Spleen (tissue), 11 donors: ENCODE measurements at regions not wholly inside any gene's neighbourhood (a gene's known extent, or its start where the extent isn't known, plus 50 kb on each side); places are given as distances from the start of the nearest gene placed in this dataset.

Source experiments
- DNase-seq: peaks from one replicate; pipeline ENCODE4 v3.0.0-alpha.2; 2020
- H3K27ac ChIP-seq, 8 donors: fragments of 200-600 bp; sonication (generic) in 7 of 8; 1 replicate in 4 of 8; 2 replicates in 4 of 8; pipeline versions ENCODE4 v1.5.0 to v1.8.0; 2016 to 2021; ENCODE audit warnings: inconsistent platforms in 4 of 8, mild to moderate bottlenecking in 4 of 8, moderate library complexity in 1 of 8
- H3K27me3 ChIP-seq, 7 donors: fragments of 200-600 bp; sonication (generic) in 6 of 7; replicated peaks in 1 of 7; 1 replicate in 4 of 7; 2 replicates in 3 of 7; pipeline versions ENCODE4 v1.5.0 to v1.8.0; 2016 to 2021; ENCODE audit warnings: inconsistent platforms in 3 of 7, mild to moderate bottlenecking in 1 of 7
- H3K36me3 ChIP-seq, 6 donors: fragments of 200-600 bp; sonication (generic) in 5 of 6; 1 replicate in 4 of 6; 2 replicates in 2 of 6; pipeline versions ENCODE4 v1.5.0 to v1.8.0; 2016 to 2021; ENCODE audit warnings: inconsistent platforms in 2 of 6
- H3K4me1 ChIP-seq, 6 donors: fragments of 200-600 bp; sonication (generic) in 5 of 6; 1 replicate in 3 of 6; 2 replicates in 3 of 6; pipeline versions ENCODE4 v1.5.0 to v1.8.0; 2016 to 2021; ENCODE audit warnings: inconsistent platforms in 3 of 6
- H3K4me3 ChIP-seq, 8 donors: fragments of 200-600 bp; sonication (generic) in 7 of 8; 1 replicate in 4 of 8; 2 replicates in 4 of 8; pipeline versions ENCODE4 v1.5.0 to v1.8.0; 2016 to 2021; ENCODE audit warnings: inconsistent platforms in 4 of 8, mild to moderate bottlenecking in 4 of 8, moderate library complexity in 2 of 8
- H3K9me3 ChIP-seq, 8 donors: fragments of 200-600 bp; sonication (generic) in 7 of 8; 1 replicate in 4 of 8; 2 replicates in 4 of 8; pipeline versions ENCODE4 v1.5.0 to v1.8.0; 2016 to 2021; ENCODE audit warnings: inconsistent platforms in 4 of 8
- POLR2A ChIP-seq, 3 donors: fragments of 450-650 bp; IDR thresholded peaks; one replicate each; pipeline ENCODE4 v1.5.1; 2017; ENCODE audit warnings: antibody characterized with exemption in 3 of 3, mild to moderate bottlenecking in 1 of 3
- POLR2AphosphoS5 ChIP-seq, 3 donors: sonication (generic); formaldehyde crosslinking; IDR thresholded peaks; one replicate each; pipeline ENCODE4 v1.5.1; 2017; ENCODE audit warnings: antibody characterized with exemption in 3 of 3
- WGBS, 5 donors: extraction: QIAGEN DNeasy Blood & Tissue Kit in 3 of 5; methylation state at CpG; one replicate each; pipeline versions ENCODE4 v1.1.5 to v1.1.7; 2013 to 2018; 5-methylcytosine and 5-hydroxymethylcytosine counted together
- intact Hi-C: fragments of 100-400 bp; cut with DNase I; formaldehyde crosslinking; loops from one replicate; pipeline ENCODE4 v1.15.0; 2023; ENCODE audit warnings: low total_unique reads
- TF ChIP-seq, protein P1 (sequence below), 11 experiments: fragments of 200-600 bp in 7 of 11; fragments of 450-650 bp in 4 of 11; sonication (generic) in 4 of 11; IDR thresholded peaks in 8 of 11; conservative IDR thresholded peaks in 3 of 11; 1 replicate in 7 of 11; 2 replicates in 4 of 11; pipeline versions ENCODE4 v1.4.0 to v1.8.0; 2016 to 2021; ENCODE audit warnings: antibody characterized with exemption in 11 of 11, inconsistent platforms in 4 of 11, mild to moderate bottlenecking in 1 of 11
- donor health status: healthy with polysubstance abuse.
- donor health status: DM: no; HTN: no; CAD: no; lungs with moderate emphysema.
- donor health status: DM: no; HTN: no; CAD: no.
- donor health status: Bipolar disorder and iron deficiency.
- donor health status: healthy.
- donor health status: DM: no; HTN: no; CAD: no.
- donor health status: DM: yes; HTN: yes; CAD: no.

- Histone ChIP-seq H3K36me3 (no peaks in the 10 kb centered on the region), H3K4me3 (no peak overlapping the region), H3K9me3 (no peaks in the 10 kb centered on the region), H3K27ac (no peak overlapping the region), H3K4me1 (no peaks in the 10 kb centered on the region), H3K27me3 (no peaks in the 10 kb centered on the region)
- DNase-seq, result no peak
- intact Hi-C loops, result no loop called here
- TF ChIP-seq, protein P1, sequence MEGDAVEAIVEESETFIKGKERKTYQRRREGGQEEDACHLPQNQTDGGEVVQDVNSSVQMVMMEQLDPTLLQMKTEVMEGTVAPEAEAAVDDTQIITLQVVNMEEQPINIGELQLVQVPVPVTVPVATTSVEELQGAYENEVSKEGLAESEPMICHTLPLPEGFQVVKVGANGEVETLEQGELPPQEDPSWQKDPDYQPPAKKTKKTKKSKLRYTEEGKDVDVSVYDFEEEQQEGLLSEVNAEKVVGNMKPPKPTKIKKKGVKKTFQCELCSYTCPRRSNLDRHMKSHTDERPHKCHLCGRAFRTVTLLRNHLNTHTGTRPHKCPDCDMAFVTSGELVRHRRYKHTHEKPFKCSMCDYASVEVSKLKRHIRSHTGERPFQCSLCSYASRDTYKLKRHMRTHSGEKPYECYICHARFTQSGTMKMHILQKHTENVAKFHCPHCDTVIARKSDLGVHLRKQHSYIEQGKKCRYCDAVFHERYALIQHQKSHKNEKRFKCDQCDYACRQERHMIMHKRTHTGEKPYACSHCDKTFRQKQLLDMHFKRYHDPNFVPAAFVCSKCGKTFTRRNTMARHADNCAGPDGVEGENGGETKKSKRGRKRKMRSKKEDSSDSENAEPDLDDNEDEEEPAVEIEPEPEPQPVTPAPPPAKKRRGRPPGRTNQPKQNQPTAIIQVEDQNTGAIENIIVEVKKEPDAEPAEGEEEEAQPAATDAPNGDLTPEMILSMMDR (IDR thresholded peaks at IDR 0.05 in 8 of 11, conservative IDR thresholded peaks at IDR 0.05 in 3 of 11), result no peak
- no peak for TF ChIP-seq POLR2A (IDR thresholded peaks at IDR 0.05)
- TF ChIP-seq POLR2AphosphoS5 (IDR thresholded peaks at IDR 0.05), result no peak
- 80 to 90% (median 83%) methylated on average over 2 of the region's 2 CpGs for WGBS, 5 donors
Observed at GRCh38 chr6:102571236-102571908, 1177.9 kb downstream of the GRIK2 start.

- no peaks in the 10 kb centered on the region for H3K27me3 ChIP-seq
- H3K36me3 ChIP-seq, result no peaks in the 10 kb centered on the region
- H3K9me3 ChIP-seq, result no peaks in the 10 kb centered on the region
- 53 to 73% (median 66%) methylated on average over 1 of the region's 1 CpG for WGBS, 5 donors
- TF ChIP-seq POLR2AphosphoS5 (IDR thresholded peaks at IDR 0.05) (no peak), POLR2A (IDR thresholded peaks at IDR 0.05) (no peak)
- TF ChIP-seq, protein P1 (IDR thresholded peaks at IDR 0.05 in 8 of 11, conservative IDR thresholded peaks at IDR 0.05 in 3 of 11), result no peak
- H3K4me3 ChIP-seq, result no peak overlapping the region
- DNase-seq, result no peak
- intact Hi-C loops, result no loop called here
- no peaks in the 10 kb centered on the region for H3K4me1 ChIP-seq
- H3K27ac ChIP-seq, result no peak overlapping the region
Observed at GRCh38 chr6:102562713-102563112, 1169.2 kb downstream of the GRIK2 start.

- Histone ChIP-seq H3K4me1 (no peaks in the 10 kb centered on the region), H3K27me3 (no peaks in the 10 kb centered on the region), H3K4me3 (no peak overlapping the region), H3K36me3 (no peaks in the 10 kb centered on the region), H3K27ac (no peak overlapping the region), H3K9me3 (peaks cover 0 to 7% (median 0%) of the 10 kb centered on the region in 8 donors)
- DNase-seq, result no peak
- TF ChIP-seq, protein P1 (IDR thresholded peaks at IDR 0.05 in 8 of 11, conservative IDR thresholded peaks at IDR 0.05 in 3 of 11), result no peak
- TF ChIP-seq POLR2A (IDR thresholded peaks at IDR 0.05) (no peak), POLR2AphosphoS5 (IDR thresholded peaks at IDR 0.05) (no peak)
- intact Hi-C loops, result no loop called here
Observed at GRCh38 chr6:102553214-102553613, 1159.7 kb downstream of the GRIK2 start.

DNA sequence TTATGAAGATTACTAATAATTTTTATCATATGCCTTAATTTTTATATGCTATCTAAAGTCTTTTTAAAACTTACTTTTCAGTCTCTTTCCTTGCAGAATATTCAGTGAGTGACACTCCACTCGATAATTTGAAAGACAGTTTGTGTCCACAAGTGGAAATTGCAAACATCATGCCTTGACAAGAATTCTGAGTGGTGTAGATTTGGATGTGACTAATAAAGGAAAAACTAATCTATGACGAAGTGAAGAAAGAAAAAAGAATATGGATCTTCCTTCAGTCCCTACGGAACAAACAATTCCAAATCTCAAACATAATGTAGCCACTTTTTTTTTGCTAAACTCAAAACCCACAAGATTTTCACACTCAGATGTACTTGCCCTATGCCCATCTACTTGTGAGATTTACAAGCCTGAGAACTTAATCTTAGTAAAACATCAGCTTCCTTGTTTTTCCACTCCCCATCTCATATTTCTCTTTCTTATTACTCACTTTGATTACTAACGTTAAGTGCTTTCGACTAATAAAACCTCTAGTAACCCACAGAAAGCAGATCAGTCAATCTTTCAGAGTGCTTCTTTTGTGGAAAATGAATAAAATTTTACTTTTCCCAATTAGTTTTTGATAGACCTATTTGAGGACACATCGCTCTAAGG is 1155.8 kb downstream of the GRIK2 start:
- no peak for DNase-seq
- no peak overlapping the region for H3K4me3 ChIP-seq
- TF ChIP-seq, protein P1 (IDR thresholded peaks at IDR 0.05 in 8 of 11, conservative IDR thresholded peaks at IDR 0.05 in 3 of 11), result no peak
- TF ChIP-seq POLR2A (IDR thresholded peaks at IDR 0.05) (no peak), POLR2AphosphoS5 (IDR thresholded peaks at IDR 0.05) (no peak)
- intact Hi-C loops, result no loop called here
- H3K27me3 ChIP-seq, result no peaks in the 10 kb centered on the region
- 61 to 68% (median 62%) methylated on average over 6 of the region's 6 CpGs for WGBS, 5 donors
- H3K36me3 ChIP-seq, result no peaks in the 10 kb centered on the region
- H3K27ac ChIP-seq, result no peak overlapping the region
- peaks cover 0 to 14% (median 0%) of the 10 kb centered on the region in 8 donors for H3K9me3 ChIP-seq
- no peaks in the 10 kb centered on the region for H3K4me1 ChIP-seq
